ACHN (cell line): ENCODE measurements at regions not wholly inside any gene's neighbourhood (a gene's known extent, or its start where the extent isn't known, plus 50 kb on each side); places are given as distances from the start of the nearest gene placed in this dataset.
"Not testable (repeated sequence)": the region's sequence is repeated elsewhere in the genome, so short reads cannot be mapped to it uniquely, and the experiment has no call there.

ENCODE experiments used
- DNase-seq: peaks from one replicate; pipeline ENCODE4 v3.0.0-alpha.2; 2015
- in situ Hi-C: cut with HindIII; loops from 2 replicates; pipeline ENCODE4 v1.10.0; 2017; ENCODE audit warnings: low sequenced_read_pairs, low pct_ligation_motif_present, low pct_unique_long_range_greater_than_20kb

GRCh38 chr3:106473576-106474475 lies 605.0 kb upstream of the CBLB start:
- in situ Hi-C loops: no loop called here
- DNase-seq: no peak

GRCh38 chr3:106482451-106482850 lies 613.6 kb upstream of the CBLB start:
- in situ Hi-C loops: no loop called here

GRCh38 chr3:106485217-106485616 lies 616.4 kb upstream of the CBLB start:
- no peak for DNase-seq
- in situ Hi-C loops: no loop called here

More at GRCh38 chr3:106482451-106482850, 613.6 kb upstream of the CBLB start:
- DNase-seq: no peak

- in situ Hi-C loops: no loop called here
Measured at GRCh38 chr3:106485802-106486201, 617.0 kb upstream of the CBLB start.

GRCh38 chr3:106486945-106487639 lies 618.3 kb upstream of the CBLB start:
- in situ Hi-C loops, DNase-seq: not testable (repeated sequence)

More at GRCh38 chr3:106485802-106486201, 617.0 kb upstream of the CBLB start:
- no peak for DNase-seq

GRCh38 chr3:106488331-106488730 lies 619.5 kb upstream of the CBLB start:
- in situ Hi-C loops: no loop called here
- no peak for DNase-seq

GRCh38 chr3:106491796-106492195 lies 623.0 kb upstream of the CBLB start:
- in situ Hi-C loops: no loop called here
- DNase-seq: no peak

- in situ Hi-C loops: no loop called here
- DNase-seq: no peak
Measured at GRCh38 chr3:106508331-106508893, 639.6 kb upstream of the CBLB start.

GRCh38 chr3:106510206-106510605 lies 641.4 kb upstream of the CBLB start:
- DNase-seq: no peak
- in situ Hi-C loops: no loop called here

GRCh38 chr3:106512846-106513245 lies 644.0 kb upstream of the CBLB start:
- in situ Hi-C loops: no loop called here
- no peak for DNase-seq

- DNase-seq: no peak
Measured at GRCh38 chr3:106514431-106514830, 645.6 kb upstream of the CBLB start.

GRCh38 chr3:106518516-106518915 lies 649.7 kb upstream of the CBLB start:
- DNase-seq: no peak
- in situ Hi-C loops: no loop called here

More at GRCh38 chr3:106514431-106514830, 645.6 kb upstream of the CBLB start:
- in situ Hi-C loops: no loop called here

GRCh38 chr3:106522397-106522796 lies 653.6 kb upstream of the CBLB start:
- DNase-seq: no peak
- in situ Hi-C loops: no loop called here

GRCh38 chr3:106528932-106529331 lies 660.1 kb upstream of the CBLB start:
- in situ Hi-C loops: no loop called here
- DNase-seq: no peak

GRCh38 chr3:106529738-106530137 lies 660.9 kb upstream of the CBLB start:
- in situ Hi-C loops: no loop called here

GRCh38 chr3:106530367-106530766 lies 661.6 kb upstream of the CBLB start:
- DNase-seq: no peak
- in situ Hi-C loops: no loop called here

More at GRCh38 chr3:106529738-106530137, 660.9 kb upstream of the CBLB start:
- no peak for DNase-seq

GRCh38 chr3:106531771-106532329 lies 663.0 kb upstream of the CBLB start:
- in situ Hi-C loops, DNase-seq: not testable (repeated sequence)

GRCh38 chr3:106533093-106533787 lies 664.4 kb upstream of the CBLB start:
- DNase-seq: no peak
- in situ Hi-C loops: no loop called here
